ENCODE measurements at regions not wholly inside any gene's neighbourhood (a gene's known extent, or its start where the extent isn't known, plus 50 kb on each side); places are given as distances from the start of the nearest gene placed in this dataset.

DNA sequence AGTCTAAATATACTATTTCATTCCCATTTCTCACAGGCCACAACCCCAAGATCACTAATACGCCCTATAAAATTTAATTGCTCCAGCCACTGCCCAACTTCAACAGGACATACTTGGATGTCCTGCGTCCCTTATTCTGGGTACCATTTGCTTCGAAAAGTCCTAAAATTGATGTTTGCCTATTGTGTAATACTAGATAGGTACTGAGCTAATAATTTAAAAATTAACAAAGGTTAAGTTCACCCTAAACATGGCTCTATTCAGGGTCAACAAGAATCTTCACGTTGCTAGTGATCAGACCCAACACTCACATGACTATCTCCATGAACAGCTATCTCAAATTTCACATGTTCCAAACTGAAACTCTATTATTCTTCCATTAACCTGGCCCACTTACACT lies 296.4 kb upstream of the RND3 start:
- ChIA-PET POLR2A (ENCODE audit: unreplicated experiment) (no interaction called here), CTCF (no interaction called here)
- H3K4me1 ChIP-seq (ENCODE audit: insufficient read depth, low read length) = no peaks in the 10 kb centered on the region

DNA sequence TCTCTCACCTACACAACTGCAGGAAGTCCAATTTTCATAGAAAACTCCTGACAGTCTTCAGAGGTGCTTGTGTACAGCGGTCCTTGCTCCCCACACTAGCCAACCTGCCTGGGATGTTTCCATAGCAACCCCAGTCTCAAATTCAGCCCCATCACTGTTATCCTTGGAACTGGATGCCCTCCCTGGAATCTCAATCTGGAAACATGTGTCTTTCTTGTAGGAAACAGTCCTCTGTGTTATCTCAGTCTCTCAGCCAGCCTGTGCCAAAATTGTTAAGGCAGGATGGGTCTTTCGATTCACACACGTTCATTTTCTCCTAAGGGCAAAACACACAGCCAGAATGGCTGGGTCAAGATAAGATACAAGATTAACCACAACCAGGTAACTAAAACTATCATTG lies 295.5 kb upstream of the RND3 start:
- Histone ChIP-seq H3K4me1 (ENCODE audit: insufficient read depth, low read length) (no peaks in the 10 kb centered on the region), H3K9me2 (replicated peaks; ENCODE audit: low read length) (no peaks in the 10 kb centered on the region), H3K36me3 (ENCODE audit: low read depth, low read length) (no peaks in the 10 kb centered on the region), H4K20me1 (ENCODE audit: low read length) (no peaks in the 10 kb centered on the region), H3K9ac (ENCODE audit: low read length) (no peak overlapping the region), H3K27me3 (ENCODE audit: low read length) (no peaks in the 10 kb centered on the region), H3K4me3 (ENCODE audit: low read length) (no peak overlapping the region), H3K27ac (ENCODE audit: low read length) (no peak overlapping the region), H3F3A (ENCODE audit: low read length, unreplicated experiment) (no peaks in the 10 kb centered on the region), H3K9me3 (ENCODE audit: low read length) (no peaks in the 10 kb centered on the region), H2AFZ (ENCODE audit: low read length) (no peak overlapping the region), H3K4me2 (ENCODE audit: low read length) (no peak overlapping the region), H3K79me2 (ENCODE audit: low read length) (no peaks in the 10 kb centered on the region)
- intact Hi-C loops (cut with micrococcal nuclease) = no loop called here
- no TSS peak for BruUV-seq (replicated peaks)
- ATAC-seq (no peak), DNase-seq (no peak)
- ChIA-PET CTCF (no interaction called here), POLR2A (ENCODE audit: unreplicated experiment) (no interaction called here)
- TF ChIP-seq, protein P1, sequence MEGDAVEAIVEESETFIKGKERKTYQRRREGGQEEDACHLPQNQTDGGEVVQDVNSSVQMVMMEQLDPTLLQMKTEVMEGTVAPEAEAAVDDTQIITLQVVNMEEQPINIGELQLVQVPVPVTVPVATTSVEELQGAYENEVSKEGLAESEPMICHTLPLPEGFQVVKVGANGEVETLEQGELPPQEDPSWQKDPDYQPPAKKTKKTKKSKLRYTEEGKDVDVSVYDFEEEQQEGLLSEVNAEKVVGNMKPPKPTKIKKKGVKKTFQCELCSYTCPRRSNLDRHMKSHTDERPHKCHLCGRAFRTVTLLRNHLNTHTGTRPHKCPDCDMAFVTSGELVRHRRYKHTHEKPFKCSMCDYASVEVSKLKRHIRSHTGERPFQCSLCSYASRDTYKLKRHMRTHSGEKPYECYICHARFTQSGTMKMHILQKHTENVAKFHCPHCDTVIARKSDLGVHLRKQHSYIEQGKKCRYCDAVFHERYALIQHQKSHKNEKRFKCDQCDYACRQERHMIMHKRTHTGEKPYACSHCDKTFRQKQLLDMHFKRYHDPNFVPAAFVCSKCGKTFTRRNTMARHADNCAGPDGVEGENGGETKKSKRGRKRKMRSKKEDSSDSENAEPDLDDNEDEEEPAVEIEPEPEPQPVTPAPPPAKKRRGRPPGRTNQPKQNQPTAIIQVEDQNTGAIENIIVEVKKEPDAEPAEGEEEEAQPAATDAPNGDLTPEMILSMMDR (conservative IDR thresholded peaks at IDR 0.05; ENCODE audit: low read depth, low read length) = no peak
- TF ChIP-seq EZH2 (IDR thresholded peaks at IDR 0.05; ENCODE audit: low read length, unreplicated experiment) (no peak), EZH2phosphoT487 (IDR thresholded peaks at IDR 0.05; ENCODE audit: borderline replicate concordance, low read length) (no peak)

More for the DNA sequence above, 296.4 kb upstream of the RND3 start:
- Histone ChIP-seq H3K9ac (ENCODE audit: low read length) (no peak overlapping the region), H3K9me2 (replicated peaks; ENCODE audit: low read length) (no peaks in the 10 kb centered on the region), H3K36me3 (ENCODE audit: low read depth, low read length) (no peaks in the 10 kb centered on the region), H3K79me2 (ENCODE audit: low read length) (no peaks in the 10 kb centered on the region), H3K9me3 (ENCODE audit: low read length) (no peaks in the 10 kb centered on the region), H3K27ac (ENCODE audit: low read length) (no peak overlapping the region), H3F3A (ENCODE audit: low read length, unreplicated experiment) (no peaks in the 10 kb centered on the region), H4K20me1 (ENCODE audit: low read length) (no peaks in the 10 kb centered on the region), H3K4me3 (ENCODE audit: low read length) (no peak overlapping the region), H2AFZ (ENCODE audit: low read length) (no peak overlapping the region), H3K4me2 (ENCODE audit: low read length) (no peak overlapping the region), H3K27me3 (ENCODE audit: low read length) (no peaks in the 10 kb centered on the region)
- no peak for ATAC-seq
- TF ChIP-seq EZH2 (IDR thresholded peaks at IDR 0.05; ENCODE audit: low read length, unreplicated experiment) (no peak), EZH2phosphoT487 (IDR thresholded peaks at IDR 0.05; ENCODE audit: borderline replicate concordance, low read length) (no peak)
- TF ChIP-seq, protein P1 (conservative IDR thresholded peaks at IDR 0.05; ENCODE audit: low read depth, low read length) = no peak
- intact Hi-C loops (cut with micrococcal nuclease) = no loop called here
- DNase-seq = no peak
- BruUV-seq (replicated peaks) = no TSS peak

GRCh38 chr2:150782613-150783012 lies 295.1 kb upstream of the RND3 start:
- no peaks in the 10 kb centered on the region for H4K20me1 ChIP-seq (ENCODE audit: low read length)
- DNase-seq (no peak), ATAC-seq (no peak)
- CTCF ChIA-PET = no interaction called here
- no peak overlapping the region for H2AFZ ChIP-seq (ENCODE audit: low read length)
- no peaks in the 10 kb centered on the region for H3K9me3 ChIP-seq (ENCODE audit: low read length)
- no peak overlapping the region for H3K9ac ChIP-seq (ENCODE audit: low read length)
- H3K36me3 ChIP-seq (ENCODE audit: low read depth, low read length) = no peaks in the 10 kb centered on the region
- no peaks in the 10 kb centered on the region for H3K4me1 ChIP-seq (ENCODE audit: insufficient read depth, low read length)
- H3K27ac ChIP-seq (ENCODE audit: low read length) = no peak overlapping the region
- no peak overlapping the region for H3K4me2 ChIP-seq (ENCODE audit: low read length)
- no peaks in the 10 kb centered on the region for H3F3A ChIP-seq (ENCODE audit: low read length, unreplicated experiment)
- intact Hi-C loops (cut with micrococcal nuclease) = no loop called here
- no peaks in the 10 kb centered on the region for H3K9me2 ChIP-seq (replicated peaks; ENCODE audit: low read length)
- POLR2A ChIA-PET (ENCODE audit: unreplicated experiment) = no interaction called here
- no peak overlapping the region for H3K4me3 ChIP-seq (ENCODE audit: low read length)
- no peaks in the 10 kb centered on the region for H3K79me2 ChIP-seq (ENCODE audit: low read length)
- BruUV-seq (replicated peaks) = no TSS peak
- no peaks in the 10 kb centered on the region for H3K27me3 ChIP-seq (ENCODE audit: low read length)
- TF ChIP-seq, protein P1 (conservative IDR thresholded peaks at IDR 0.05; ENCODE audit: low read depth, low read length) = no peak
- TF ChIP-seq EZH2phosphoT487 (IDR thresholded peaks at IDR 0.05; ENCODE audit: borderline replicate concordance, low read length) = no peak
- TF ChIP-seq EZH2 (IDR thresholded peaks at IDR 0.05; ENCODE audit: low read length, unreplicated experiment) = no peak

Data from PC-3 (cell line).